H1 (cell line): ENCODE measurements at regions not wholly inside any gene's neighbourhood (a gene's known extent, or its start where the extent isn't known, plus 50 kb on each side); places are given as distances from the start of the nearest gene placed in this dataset.

Experiments used
- CTCF ChIA-PET: fragments of 300-600 bp; sonication (Branson Sonifier 250); formaldehyde crosslinking; loops from one replicate; lab custom pipeline; 2021; ENCODE audit not compliant: partially characterized antibody; lab: Charles Lee
- POLR2A ChIA-PET: fragments of 300-600 bp; sonication (Branson Sonifier 250); formaldehyde crosslinking; loops from one replicate; lab custom pipeline; 2021; ENCODE audit warnings: inconsistent platforms; ENCODE audit not compliant: partially characterized antibody; lab: Charles Lee
- DNase-seq, 2 experiments: peaks; one replicate each; pipeline versions ENCODE4 v3.0.0 to v3.0.0-alpha.2; 2010 to 2022; ENCODE audit warnings: low spot score in 2 of 2, low read depth in 1 of 2, mixed read lengths in 1 of 2
- FAIRE-seq: peaks from 2 replicates; lab custom pipeline; 2011; peaks lifted over from hg19 to GRCh38; lab: Jason Lieb, UNC
- H2AFZ ChIP-seq: 2 replicates; pipeline ENCODE4 v1.8.1; 2012; ENCODE audit warnings: low read length, inconsistent platforms
- H2AK5ac ChIP-seq: 2 replicates; pipeline ENCODE4 v1.6.1; 2013; ENCODE audit warnings: low read depth, low read length
- H2BK120ac ChIP-seq: replicated peaks from 2 replicates; pipeline ENCODE3; 2013; ENCODE audit warnings: low read depth, low read length, inconsistent platforms
- H2BK12ac ChIP-seq: 2 replicates; pipeline ENCODE4 v1.6.1; 2013; ENCODE audit warnings: low read depth, low read length
- H2BK15ac ChIP-seq: 2 replicates; pipeline ENCODE4 v1.6.1; 2013; ENCODE audit warnings: low read length
- H2BK20ac ChIP-seq: 2 replicates; pipeline ENCODE4 v1.6.1; 2013; ENCODE audit warnings: low read length
- H2BK5ac ChIP-seq: 2 replicates; pipeline ENCODE4 v1.6.1; 2013; ENCODE audit warnings: low read depth, low read length
- H3K14ac ChIP-seq: 2 replicates; pipeline ENCODE4 v1.6.1; 2013; ENCODE audit warnings: inconsistent platforms; ENCODE audit not compliant: insufficient read length
- H3K18ac ChIP-seq: 2 replicates; pipeline ENCODE4 v1.6.1; 2013; ENCODE audit warnings: low read length; ENCODE audit errors: extremely low read depth
- H3K23ac ChIP-seq: 2 replicates; pipeline ENCODE4 v1.6.1; 2013; ENCODE audit warnings: inconsistent platforms; ENCODE audit not compliant: insufficient read length
- H3K23me2 ChIP-seq: 2 replicates; pipeline ENCODE4 v1.6.1; 2013; ENCODE audit warnings: low read depth, low read length
- H3K27ac ChIP-seq: 2 replicates; pipeline ENCODE4 v1.6.1; 2011; ENCODE audit warnings: low read depth, low read length, inconsistent platforms
- H3K27me3 ChIP-seq, 4 experiments: replicated peaks in 1 of 4; 1 replicate in 1 of 4; 2 replicates in 3 of 4; pipeline versions ENCODE4 v1.6.1 to v1.8.1; 2011 to 2013; ENCODE audit warnings: low read length in 3 of 4, mild to moderate bottlenecking in 3 of 4, inconsistent platforms in 2 of 4, mixed read lengths in 2 of 4, moderate library complexity in 1 of 4; ENCODE audit not compliant: control insufficient read depth in 3 of 4, insufficient read depth in 3 of 4; ENCODE audit errors: extremely low read depth in 1 of 4
- H3K36me3 ChIP-seq, 4 experiments: 2 replicates each; pipeline versions ENCODE4 v1.6.1 to v1.8.1; 2011 to 2013; ENCODE audit warnings: mild to moderate bottlenecking in 4 of 4, low read length in 3 of 4, moderate library complexity in 2 of 4, control low read depth in 1 of 4, inconsistent platforms in 1 of 4; ENCODE audit not compliant: insufficient read depth in 4 of 4, control insufficient read depth in 2 of 4
- H3K4ac ChIP-seq: replicated peaks from 2 replicates; pipeline ENCODE3; 2013; ENCODE audit warnings: low read length, low read depth, mixed read lengths, inconsistent platforms; ENCODE audit not compliant: insufficient read length
- H3K4me1 ChIP-seq, 4 experiments: replicated peaks in 1 of 4; 1 replicate in 1 of 4; 2 replicates in 3 of 4; pipeline versions ENCODE4 v1.6.1 to v1.8.1; 2011 to 2013; ENCODE audit warnings: low read length in 3 of 4, inconsistent platforms in 2 of 4, mixed read lengths in 1 of 4; ENCODE audit not compliant: insufficient read depth in 4 of 4, control insufficient read depth in 3 of 4
- H3K4me2 ChIP-seq, 2 experiments: 2 replicates each; pipeline versions ENCODE4 v1.6.1 to v1.8.1; 2011 to 2013; ENCODE audit warnings: low read depth in 2 of 2, low read length in 2 of 2, control low read depth in 1 of 2, inconsistent platforms in 1 of 2, mild to moderate bottlenecking in 1 of 2; ENCODE audit not compliant: insufficient read depth in 1 of 2
- H3K4me3 ChIP-seq, 4 experiments: fragments of 200-600, 300-600 bp in 1 of 4; sonication (generic), shearing (Covaris generic), sonication (Bioruptor Twin) in 1 of 4; 2 replicates each; pipeline versions ENCODE4 v1.5.1 to v1.8.1; 2011 to 2016; ENCODE audit warnings: low read length in 4 of 4, low read depth in 3 of 4, control low read depth in 2 of 4, inconsistent platforms in 2 of 4, mild to moderate bottlenecking in 2 of 4, mixed read lengths in 1 of 4, moderate library complexity in 1 of 4; ENCODE audit not compliant: insufficient read depth in 2 of 4; ENCODE audit errors: extremely low read depth in 1 of 4
- H3K56ac ChIP-seq: replicated peaks from 2 replicates; pipeline ENCODE3; 2013; ENCODE audit warnings: low read depth, mild to moderate bottlenecking, mixed read lengths, low read length, inconsistent platforms; ENCODE audit not compliant: insufficient read length
- H3K79me1 ChIP-seq: 2 replicates; pipeline ENCODE4 v1.6.1; 2013; ENCODE audit warnings: low read depth, low read length, control low read depth
- H3K79me2 ChIP-seq, 2 experiments: 2 replicates each; pipeline versions ENCODE4 v1.6.1 to v1.8.1; 2012 to 2013; ENCODE audit warnings: low read length in 2 of 2, mild to moderate bottlenecking in 2 of 2, inconsistent platforms in 1 of 2; ENCODE audit not compliant: insufficient read depth in 2 of 2, control insufficient read depth in 1 of 2
- H3K9ac ChIP-seq, 4 experiments: replicated peaks in 1 of 4; 1 replicate in 1 of 4; 2 replicates in 3 of 4; pipeline versions ENCODE4 v1.6.1 to v1.8.1; 2011 to 2013; ENCODE audit warnings: low read depth in 3 of 4, low read length in 3 of 4, control low read depth in 2 of 4, mild to moderate bottlenecking in 2 of 4, moderate library complexity in 2 of 4, inconsistent platforms in 1 of 4; ENCODE audit errors: extremely low read depth in 1 of 4
- H3K9me3 ChIP-seq, 2 experiments: 2 replicates each; pipeline versions ENCODE4 v1.6.1 to v1.8.1; 2012 to 2013; ENCODE audit warnings: mild to moderate bottlenecking in 2 of 2, moderate library complexity in 2 of 2, control low read depth in 1 of 2, inconsistent platforms in 1 of 2, low read depth in 1 of 2, low read length in 1 of 2, mixed read lengths in 1 of 2; ENCODE audit not compliant: insufficient read depth in 2 of 2
- H4K20me1 ChIP-seq, 2 experiments: replicated peaks in 1 of 2; 2 replicates each; pipeline versions ENCODE3 to v1.8.1; 2011 to 2013; ENCODE audit warnings: inconsistent platforms in 2 of 2, low read length in 2 of 2, mild to moderate bottlenecking in 1 of 2; ENCODE audit not compliant: insufficient read depth in 2 of 2, control insufficient read depth in 1 of 2
- H4K5ac ChIP-seq: 2 replicates; pipeline ENCODE4 v1.6.1; 2013; ENCODE audit warnings: low read length, low read depth, mixed read lengths, inconsistent platforms; ENCODE audit not compliant: insufficient read length
- H4K8ac ChIP-seq: 2 replicates; pipeline ENCODE4 v1.8.0; 2013; ENCODE audit warnings: mild to moderate bottlenecking, moderate library complexity, low read length, inconsistent platforms; ENCODE audit not compliant: insufficient read depth; ENCODE audit errors: extremely low read depth
- H4K91ac ChIP-seq: replicated peaks from 2 replicates; pipeline ENCODE3; 2013; ENCODE audit warnings: low read length, mixed read lengths, inconsistent platforms; ENCODE audit not compliant: insufficient read length
- CREB1 ChIP-seq: IDR thresholded peaks from 2 replicates; pipeline ENCODE4 v1.6.1; 2012; ENCODE audit warnings: inconsistent platforms
- EZH2 ChIP-seq: fragments of 200-600 bp; sonication (generic); IDR thresholded peaks from 2 replicates; pipeline ENCODE4 v1.7.1; 2012; ENCODE audit warnings: low read depth, mild to moderate bottlenecking, moderate library complexity, low read length, inconsistent platforms; ENCODE audit not compliant: severe bottlenecking
- HDAC6 ChIP-seq: IDR thresholded peaks from one replicate; pipeline ENCODE4 v1.7.1; 2012; ENCODE audit warnings: low read depth, mild to moderate bottlenecking, inconsistent platforms, low read length, moderate library complexity
- MAFK ChIP-seq: IDR thresholded peaks from 2 replicates; pipeline ENCODE4 v1.6.1; 2012; ENCODE audit warnings: low read depth, mild to moderate bottlenecking, improper control_type of control experiment, low read length
- MAX ChIP-seq: IDR thresholded peaks from 2 replicates; pipeline ENCODE4 v1.6.1; 2012; ENCODE audit warnings: inconsistent platforms
- PHF8 ChIP-seq: fragments of 200-600 bp; sonication (generic); conservative IDR thresholded peaks from 2 replicates; pipeline ENCODE4 v1.7.1; 2012; ENCODE audit warnings: low read depth, mild to moderate bottlenecking, inconsistent platforms, low read length, moderate library complexity
- POU5F1 ChIP-seq: IDR thresholded peaks from 2 replicates; pipeline ENCODE4 v1.6.1; 2011; ENCODE audit warnings: low read depth, mild to moderate bottlenecking, low read length, moderate library complexity
- RFX5 ChIP-seq: IDR thresholded peaks from 2 replicates; pipeline ENCODE4 v1.6.1; 2011; ENCODE audit warnings: low read depth, low read length, improper control_type of control experiment, borderline replicate concordance
- RXRA ChIP-seq: IDR thresholded peaks from 2 replicates; pipeline ENCODE4 v1.6.1; 2011; ENCODE audit warnings: low read depth, mild to moderate bottlenecking, low read length, moderate library complexity; ENCODE audit not compliant: insufficient read depth
- SP1 ChIP-seq: IDR thresholded peaks from 2 replicates; pipeline ENCODE4 v1.6.1; 2011; ENCODE audit warnings: low read depth, low read length
- SP4 ChIP-seq: IDR thresholded peaks from 2 replicates; pipeline ENCODE4 v1.6.1; 2012; ENCODE audit warnings: low read length, inconsistent platforms
- WGBS, 2 experiments: shearing (Covaris generic) in 1 of 2; methylation state at CpG; one replicate each; pipeline versions ENCODE4 v1.1.6 to v1.1.7; 2013 to 2015; ENCODE audit warnings: low lambda C conversion rate in 2 of 2, mixed read lengths in 2 of 2, inconsistent platforms in 1 of 2, low coverage in 1 of 2, missing lambda C conversion rate in 1 of 2; ENCODE audit not compliant: insufficient replicate concordance in 2 of 2, insufficient coverage in 1 of 2, insufficient read length in 1 of 2; ENCODE audit errors: extremely low coverage in 1 of 2, missing lambda C conversion rate in 1 of 2; 5-methylcytosine and 5-hydroxymethylcytosine counted together
- TF ChIP-seq, protein P1 (sequence below): IDR thresholded peaks from 2 replicates; pipeline ENCODE4 v1.6.1; 2011; ENCODE audit warnings: low read length, improper control_type of control experiment
- TF ChIP-seq, protein P2 (sequence below): IDR thresholded peaks from 2 replicates; pipeline ENCODE4 v1.6.1; 2011; ENCODE audit warnings: low read depth, mild to moderate bottlenecking, low read length; ENCODE audit not compliant: insufficient read depth

DNA sequence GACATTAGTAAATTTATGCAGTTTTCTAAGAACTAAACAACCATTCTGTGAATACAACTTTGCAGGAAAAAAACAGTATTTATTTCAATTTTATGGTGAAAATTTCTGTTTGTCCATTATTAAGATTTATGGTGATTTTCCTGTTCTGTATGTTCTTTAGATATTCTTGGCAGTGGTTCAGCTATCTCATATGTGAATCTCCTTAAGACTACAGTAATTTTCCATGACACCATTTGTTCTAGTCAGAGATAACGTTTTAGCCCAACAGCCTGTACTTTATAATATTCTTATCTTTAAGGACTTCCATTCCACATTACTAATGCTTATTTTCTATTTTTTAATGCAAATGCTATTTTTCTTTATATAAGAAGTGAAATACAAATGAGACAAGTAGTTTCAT lies 504.0 kb downstream of the RFPL4B start:
- H3K9ac ChIP-seq = no peak overlapping the region
- H3K36me3 ChIP-seq = no peaks in the 10 kb centered on the region
- no peak for FAIRE-seq
- ChIA-PET POLR2A (no interaction called here), CTCF (no interaction called here)
- H3K23me2 ChIP-seq = no peaks in the 10 kb centered on the region
- H4K5ac ChIP-seq = no peak overlapping the region
- WGBS, 2 experiments = 36% methylated on average over 1 of the region's 1 CpG; no CpG with 5 or more reads in 1 of the 2 experiments
- no peak overlapping the region for H3K4ac ChIP-seq
- H3K56ac ChIP-seq = no peak overlapping the region
- H3K23ac ChIP-seq = no peak overlapping the region
- H4K91ac ChIP-seq = no peak overlapping the region
- no peak overlapping the region for H3K4me2 ChIP-seq
- no peak overlapping the region for H4K8ac ChIP-seq
- no peak overlapping the region for H2BK120ac ChIP-seq
- H3K79me2 ChIP-seq = no peaks in the 10 kb centered on the region
- H2BK20ac ChIP-seq = no peak overlapping the region
- no peak overlapping the region for H2AFZ ChIP-seq
- H3K79me1 ChIP-seq = no peaks in the 10 kb centered on the region
- H3K9me3 ChIP-seq = no peaks in the 10 kb centered on the region
- H2BK5ac ChIP-seq = no peak overlapping the region
- H3K18ac ChIP-seq = no peak overlapping the region
- no peaks in the 10 kb centered on the region for H3K27me3 ChIP-seq
- H3K4me1 ChIP-seq = no peaks in the 10 kb centered on the region
- TF ChIP-seq POU5F1 (no peak), HDAC6 (no peak), EZH2 (no peak), RFX5 (no peak), RXRA (no peak), MAX (no peak), SP4 (no peak), PHF8 (no peak), CREB1 (no peak), MAFK (no peak), SP1 (no peak)
- TF ChIP-seq, protein P1, sequence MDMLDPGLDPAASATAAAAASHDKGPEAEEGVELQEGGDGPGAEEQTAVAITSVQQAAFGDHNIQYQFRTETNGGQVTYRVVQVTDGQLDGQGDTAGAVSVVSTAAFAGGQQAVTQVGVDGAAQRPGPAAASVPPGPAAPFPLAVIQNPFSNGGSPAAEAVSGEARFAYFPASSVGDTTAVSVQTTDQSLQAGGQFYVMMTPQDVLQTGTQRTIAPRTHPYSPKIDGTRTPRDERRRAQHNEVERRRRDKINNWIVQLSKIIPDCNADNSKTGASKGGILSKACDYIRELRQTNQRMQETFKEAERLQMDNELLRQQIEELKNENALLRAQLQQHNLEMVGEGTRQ = no peak
- TF ChIP-seq, protein P2, sequence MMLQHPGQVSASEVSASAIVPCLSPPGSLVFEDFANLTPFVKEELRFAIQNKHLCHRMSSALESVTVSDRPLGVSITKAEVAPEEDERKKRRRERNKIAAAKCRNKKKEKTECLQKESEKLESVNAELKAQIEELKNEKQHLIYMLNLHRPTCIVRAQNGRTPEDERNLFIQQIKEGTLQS = no peak
- no peak overlapping the region for H2AK5ac ChIP-seq
- no peak overlapping the region for H3K27ac ChIP-seq
- no peaks in the 10 kb centered on the region for H4K20me1 ChIP-seq
- no peak overlapping the region for H3K14ac ChIP-seq
- no peak overlapping the region for H2BK12ac ChIP-seq
- H3K4me3 ChIP-seq = no peak overlapping the region
- DNase-seq = no peak
- H2BK15ac ChIP-seq = no peak overlapping the region
